Stromal cell of bone marrow (primary cell): ENCODE measurements at regions not wholly inside any gene's neighbourhood (a gene's known extent, or its start where the extent isn't known, plus 50 kb on each side); places are given as distances from the start of the nearest gene placed in this dataset.

Source experiments
- DNase-seq: peaks from one replicate; pipeline ENCODE4 v3.0.0-alpha.2; 2012; ENCODE audit warnings: low read depth

- peak; percentile 69 for DNase-seq
These were observed 153.8 kb upstream of the SERP2 start for GRCh38 chr13:44219577-44220548.

GRCh38 chr13:44220948-44221347 lies 152.7 kb upstream of the SERP2 start:
- no peak for DNase-seq

DNA sequence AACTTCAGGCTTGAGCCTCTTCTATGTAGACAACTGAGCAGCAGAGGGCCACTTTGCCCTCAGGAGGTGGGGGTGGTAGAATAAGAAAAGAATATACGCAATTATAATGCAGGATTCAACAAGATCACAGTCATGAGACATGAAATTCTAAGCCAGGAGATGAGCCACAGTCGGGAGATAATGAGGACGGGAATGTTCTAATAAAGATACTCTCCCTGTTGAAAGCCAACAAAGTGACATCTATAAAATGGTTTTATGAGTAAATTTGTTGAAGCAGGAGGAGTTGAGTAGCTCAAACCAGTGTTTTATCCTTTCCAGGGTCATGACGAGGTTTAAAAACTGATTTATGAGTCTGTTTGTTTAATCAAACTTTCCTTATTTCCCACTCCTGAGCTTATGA lies 152.0 kb upstream of the SERP2 start:
- no peak for DNase-seq

GRCh38 chr13:44223770-44224444 lies 149.7 kb upstream of the SERP2 start:
- DNase-seq, result no peak

DNA sequence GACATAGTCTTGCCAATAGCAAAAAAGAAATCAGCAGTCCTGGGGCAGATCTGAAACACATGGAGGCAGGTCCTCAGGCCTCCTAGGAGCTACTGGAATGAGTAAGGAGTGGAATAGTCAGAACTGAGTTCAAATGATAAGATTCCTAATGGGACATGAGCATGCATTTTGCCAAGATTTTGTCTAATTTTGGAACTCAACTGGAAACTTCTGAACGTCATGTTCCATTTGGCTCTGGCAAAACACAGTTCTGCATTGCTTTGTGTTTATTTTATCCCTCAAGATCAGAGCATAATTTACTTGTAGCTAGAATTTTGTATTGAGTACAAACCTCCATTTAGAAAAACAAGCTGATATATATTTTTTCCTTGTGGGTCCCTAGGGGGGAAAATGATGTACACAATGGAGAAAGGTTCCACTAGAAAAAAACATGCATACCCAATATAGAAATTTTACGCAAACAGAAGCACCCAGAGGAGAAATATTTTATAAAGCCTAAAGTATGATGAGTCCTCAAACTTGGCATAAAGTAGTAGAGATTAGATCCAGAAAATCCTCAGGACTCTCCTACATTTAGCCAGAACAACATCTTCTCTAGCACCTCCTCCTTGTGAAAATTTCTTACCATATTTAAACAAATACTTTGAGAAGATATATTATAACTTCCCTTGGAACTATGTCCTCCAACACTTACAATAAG lies 149.0 kb upstream of the SERP2 start:
- no peak for DNase-seq

GRCh38 chr13:44229371-44230030 lies 144.1 kb upstream of the SERP2 start:
- no peak for DNase-seq

GRCh38 chr13:44230071-44230470 lies 143.6 kb upstream of the SERP2 start:
- no peak for DNase-seq

- no peak for DNase-seq
These were observed 142.9 kb upstream of the SERP2 start for GRCh38 chr13:44230736-44231135.

DNA sequence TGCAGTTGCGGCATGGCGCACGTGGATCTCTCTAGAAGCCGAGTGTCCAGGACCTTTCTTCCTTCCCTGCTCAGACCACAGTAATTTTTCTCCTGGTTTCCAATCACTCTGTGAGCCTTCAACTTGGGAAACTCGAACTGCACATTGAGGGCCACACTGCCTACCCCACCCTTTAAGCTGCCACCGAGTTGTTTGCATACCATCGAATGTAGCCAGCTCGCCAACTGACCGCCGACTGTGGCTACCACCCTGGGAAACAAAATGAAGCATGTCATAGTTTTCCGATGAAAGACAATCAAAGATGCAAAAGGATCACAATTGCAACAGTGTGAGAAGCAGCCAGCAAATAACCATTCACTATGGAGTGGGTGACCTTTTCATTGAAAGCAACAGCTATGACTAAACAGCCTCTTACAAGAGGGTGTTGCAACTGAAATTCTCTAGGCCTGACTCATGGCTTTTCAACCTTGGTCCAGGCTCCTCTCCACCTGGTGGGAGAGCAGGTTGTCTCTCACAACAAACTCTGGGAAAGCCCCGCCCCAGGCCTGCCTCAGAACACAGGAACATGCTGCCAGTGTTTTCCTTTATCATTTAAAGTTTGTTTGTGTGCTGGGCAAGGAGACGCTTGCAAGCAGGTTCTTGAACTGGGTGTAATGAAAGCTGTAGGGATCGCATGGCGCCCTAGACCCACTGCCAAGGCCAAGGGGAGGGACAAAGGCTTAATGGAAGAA lies 141.7 kb upstream of the SERP2 start:
- DNase-seq, result peak; percentile 83

- DNase-seq, result no peak
These were observed 140.8 kb upstream of the SERP2 start for GRCh38 chr13:44232774-44233173.

DNA sequence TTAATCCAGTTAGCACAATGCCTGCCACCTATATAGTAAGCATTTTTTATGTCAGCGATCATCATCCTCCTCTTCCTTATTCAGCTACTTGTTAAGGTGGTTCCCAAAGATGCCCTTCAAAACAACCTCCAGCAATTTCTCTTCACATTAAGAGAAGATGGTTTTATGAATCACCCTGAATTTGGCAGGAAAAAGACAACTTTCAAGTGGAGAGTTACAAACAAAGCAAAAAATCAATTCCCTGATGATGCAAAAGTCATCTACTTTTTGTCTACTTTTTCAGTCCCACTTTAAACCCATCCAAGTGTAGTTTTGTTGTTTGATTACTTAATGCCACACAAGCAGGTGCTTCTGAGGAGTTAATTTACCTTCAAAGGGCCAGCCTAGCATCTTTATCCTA lies 139.1 kb upstream of the SERP2 start:
- no peak for DNase-seq

- peak; percentile 79 for DNase-seq
These were observed 137.3 kb upstream of the SERP2 start for GRCh38 chr13:44236370-44236769.

GRCh38 chr13:44236801-44237207 lies 136.8 kb upstream of the SERP2 start:
- no peak for DNase-seq

DNA sequence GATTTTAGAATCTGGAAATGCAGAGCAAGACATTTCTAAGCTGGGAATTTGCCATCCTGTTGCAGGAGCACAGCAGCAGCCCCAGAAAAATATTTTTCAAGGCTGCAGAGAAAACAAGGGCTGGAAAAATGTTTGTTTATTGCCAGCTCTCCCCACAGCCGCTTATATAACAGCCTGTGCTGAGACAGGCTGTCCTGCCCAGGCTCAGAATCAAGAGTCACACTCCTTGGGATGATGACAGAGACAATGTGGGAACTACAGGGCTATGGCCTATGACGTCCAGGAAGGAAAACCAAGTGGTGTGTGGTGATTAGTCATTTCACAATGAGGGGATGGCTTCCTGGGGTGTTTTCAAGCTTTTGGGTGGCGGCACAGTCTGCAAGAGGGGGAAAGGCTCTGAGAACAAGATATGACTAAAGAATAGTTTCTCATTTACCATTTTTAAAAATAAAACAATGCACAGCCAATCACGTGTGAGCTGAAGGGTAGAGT lies 136.3 kb upstream of the SERP2 start:
- DNase-seq, result peak; percentile 96

- no peak for DNase-seq
These were observed 135.7 kb upstream of the SERP2 start for GRCh38 chr13:44237881-44238421.

DNA sequence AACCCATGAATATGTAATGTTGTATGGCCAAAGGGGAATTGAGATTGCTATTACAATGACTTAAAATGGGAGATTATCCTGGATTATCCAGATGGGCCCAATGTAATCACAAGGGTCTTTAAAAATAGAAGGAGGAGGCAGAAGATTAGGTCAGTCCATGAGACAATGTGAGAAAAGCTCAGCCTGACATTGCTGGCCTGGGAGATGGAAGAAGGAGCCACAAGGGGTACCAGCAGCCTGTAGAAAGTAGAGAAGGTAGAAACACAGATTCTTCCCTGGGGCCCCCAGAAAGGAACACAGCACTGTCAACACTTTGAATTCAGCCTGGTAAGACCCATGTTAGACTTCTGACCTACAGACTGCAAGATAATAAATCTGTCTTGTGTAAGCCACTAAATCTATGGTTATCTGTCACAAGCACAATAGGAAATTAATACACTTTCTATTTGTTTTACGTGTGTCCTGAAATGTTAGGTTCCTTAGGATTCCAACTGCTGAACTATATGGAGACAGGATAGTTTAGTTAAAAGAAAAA lies 132.9 kb upstream of the SERP2 start:
- no peak for DNase-seq

- DNase-seq, result no peak
These were observed 132.0 kb upstream of the SERP2 start for GRCh38 chr13:44241638-44242037.

DNA sequence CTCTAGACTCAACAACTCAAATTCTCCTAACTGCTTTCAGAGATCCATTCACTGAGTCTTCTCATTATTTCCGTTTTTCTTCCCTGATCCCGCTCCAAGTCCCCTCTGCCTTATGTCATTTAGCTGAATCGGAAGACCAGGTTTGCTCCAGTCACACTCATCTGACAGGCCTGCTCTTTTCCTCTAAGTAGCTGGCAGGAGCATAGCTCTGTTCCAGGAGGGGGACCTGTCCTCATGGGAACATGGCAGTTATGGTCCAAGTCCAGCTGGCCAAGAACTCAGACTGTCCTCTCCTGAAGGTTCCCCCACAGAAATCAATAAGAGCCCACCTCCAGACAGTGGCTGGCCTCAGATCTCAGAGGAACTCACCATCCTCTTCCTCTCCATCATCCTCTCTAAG lies 130.9 kb upstream of the SERP2 start:
- no peak for DNase-seq

DNA sequence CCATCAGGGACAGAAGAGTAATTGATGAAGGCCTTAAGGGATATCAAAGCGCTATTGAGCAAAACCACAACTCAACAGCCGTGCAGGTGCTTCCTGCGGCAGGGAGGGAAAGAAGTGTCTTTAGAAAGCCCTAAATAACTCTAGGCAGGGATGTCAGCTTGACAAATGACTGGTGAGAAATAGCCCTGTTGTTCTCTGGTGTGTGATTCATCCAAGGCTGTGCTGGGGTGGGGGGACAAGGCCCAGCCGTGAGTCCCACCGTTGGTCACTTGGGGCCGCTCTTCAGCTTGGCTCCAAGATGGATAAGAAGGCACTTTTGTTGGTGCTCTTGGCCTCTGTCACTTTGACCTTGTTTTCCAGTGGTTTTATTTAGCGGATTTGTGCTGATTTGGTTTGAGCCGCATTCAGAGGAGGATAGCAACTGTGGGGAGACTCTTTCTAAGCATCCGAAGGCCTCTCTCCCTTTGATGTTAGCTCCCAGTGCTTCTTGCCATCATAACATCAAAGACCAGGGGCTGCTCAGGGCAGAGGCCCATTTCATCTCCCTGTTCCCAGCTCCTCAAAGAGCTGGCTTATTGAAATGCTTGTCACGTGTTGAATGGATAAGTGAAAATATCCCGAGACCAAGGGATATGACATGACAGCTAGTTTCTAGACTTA lies 130.3 kb upstream of the SERP2 start:
- DNase-seq, result no peak

- DNase-seq, result no peak
These were observed 129.3 kb upstream of the SERP2 start for GRCh38 chr13:44244288-44244687.
